ENCODE measurements at regions not wholly inside any gene's neighbourhood (a gene's known extent, or its start where the extent isn't known, plus 50 kb on each side); places are given as distances from the start of the nearest gene placed in this dataset.

GRCh38 chr1:105795741-105796140, 1260.7 kb upstream of the PRMT6 start:
- Histone ChIP-seq H3K9me3 (no peaks in the 10 kb centered on the region), H3K4me3 (ENCODE audit: control insufficient read depth in 1 of 2, extremely low read depth in 1 of 2, low read length in 1 of 2) (no peak overlapping the region), H3K27ac (ENCODE audit: low read length) (no peak overlapping the region), H3K4me1 (ENCODE audit: control insufficient read depth in 1 of 2, extremely low read depth in 1 of 2, insufficient read depth in 2 of 2, low read length in 2 of 2) (no peaks in the 10 kb centered on the region), H3K27me3 (replicated peaks in 1 of 2; ENCODE audit: control insufficient read depth in 2 of 2, extremely low read depth in 1 of 2, insufficient read depth in 2 of 2, low read length in 1 of 2) (no peaks in the 10 kb centered on the region), H3K36me3 (ENCODE audit: control insufficient read depth in 2 of 2, extremely low read depth in 1 of 2, insufficient read depth in 1 of 2, low read length in 1 of 2) (no peaks in the 10 kb centered on the region)
- ATAC-seq (replicated peaks in 1 of 4) (no peak), DNase-seq (no peak)
- Mint-ChIP-seq H3K9me3 (peaks cover 5 to 19% (median 19%) of the 10 kb centered on the region in 3 donors), H3K36me3 (no peaks in the 10 kb centered on the region), H3K27me3 (no peaks in the 10 kb centered on the region), H3K4me3 (no peak overlapping the region), H3K27ac (no peak overlapping the region), H3K4me1 (no peaks in the 10 kb centered on the region)
- CTCF ChIA-PET = no interaction called here
- WGBS (ENCODE audit: insufficient coverage) = 92% methylated on average over 26 of the region's 32 CpGs
- POLR2A ChIA-PET = no interaction called here

- H3K9me3 Mint-ChIP-seq = peaks cover 24 to 28% (median 25%) of the 10 kb centered on the region in 3 donors
- no peaks in the 10 kb centered on the region for H3K4me1 Mint-ChIP-seq
Measured at GRCh38 chr1:105830571-105831146, 1225.8 kb upstream of the PRMT6 start.

GRCh38 chr1:105838071-105838470, 1218.4 kb upstream of the PRMT6 start:
- Histone ChIP-seq H3K4me1 (ENCODE audit: control insufficient read depth in 1 of 2, extremely low read depth in 1 of 2, insufficient read depth in 2 of 2, low read length in 2 of 2) (no peaks in the 10 kb centered on the region), H3K27me3 (replicated peaks in 1 of 2; ENCODE audit: control insufficient read depth in 2 of 2, extremely low read depth in 1 of 2, insufficient read depth in 2 of 2, low read length in 1 of 2) (no peaks in the 10 kb centered on the region), H3K36me3 (ENCODE audit: control insufficient read depth in 2 of 2, extremely low read depth in 1 of 2, insufficient read depth in 1 of 2, low read length in 1 of 2) (no peaks in the 10 kb centered on the region), H3K27ac (ENCODE audit: low read length) (no peak overlapping the region), H3K9me3 (no peaks in the 10 kb centered on the region), H3K4me3 (ENCODE audit: control insufficient read depth in 1 of 2, extremely low read depth in 1 of 2, low read length in 1 of 2) (no peak overlapping the region)
- H3K4me3 Mint-ChIP-seq = no peak overlapping the region
- ATAC-seq (replicated peaks in 1 of 4) = no peak
- peaks cover 21 to 32% (median 23%) of the 10 kb centered on the region in 3 donors for H3K9me3 Mint-ChIP-seq
- no peaks in the 10 kb centered on the region for H3K4me1 Mint-ChIP-seq
- no peaks in the 10 kb centered on the region for H3K36me3 Mint-ChIP-seq
- ChIA-PET CTCF (no interaction called here), POLR2A (no interaction called here)
- H3K27me3 Mint-ChIP-seq = no peaks in the 10 kb centered on the region
- no peak overlapping the region for H3K27ac Mint-ChIP-seq
- DNase-seq = no peak

More at GRCh38 chr1:105830571-105831146, 1225.8 kb upstream of the PRMT6 start:
- no CpG with 5 or more reads among the region's 3 CpGs for WGBS (ENCODE audit: insufficient coverage)
- Mint-ChIP-seq H3K27ac (no peak overlapping the region), H3K36me3 (no peaks in the 10 kb centered on the region), H3K27me3 (no peaks in the 10 kb centered on the region), H3K4me3 (no peak overlapping the region)
- H3K4me3 ChIP-seq (ENCODE audit: control insufficient read depth in 1 of 2, extremely low read depth in 1 of 2, low read length in 1 of 2) = no peak overlapping the region
- no peak for ATAC-seq (replicated peaks in 1 of 4)
- H3K4me1 ChIP-seq (ENCODE audit: control insufficient read depth in 1 of 2, extremely low read depth in 1 of 2, insufficient read depth in 2 of 2, low read length in 2 of 2) = no peaks in the 10 kb centered on the region
- no peak for DNase-seq
- ChIA-PET POLR2A (no interaction called here), CTCF (no interaction called here)
- no peaks in the 10 kb centered on the region for H3K9me3 ChIP-seq
- H3K27ac ChIP-seq (ENCODE audit: low read length) = no peak overlapping the region
- H3K36me3 ChIP-seq (ENCODE audit: control insufficient read depth in 2 of 2, extremely low read depth in 1 of 2, insufficient read depth in 1 of 2, low read length in 1 of 2) = no peaks in the 10 kb centered on the region
- H3K27me3 ChIP-seq (replicated peaks in 1 of 2; ENCODE audit: control insufficient read depth in 2 of 2, extremely low read depth in 1 of 2, insufficient read depth in 2 of 2, low read length in 1 of 2) = no peaks in the 10 kb centered on the region

- DNase-seq = no peak
- no peaks in the 10 kb centered on the region for H3K27me3 Mint-ChIP-seq
- H3K36me3 Mint-ChIP-seq = no peaks in the 10 kb centered on the region
- whole genome bisulfite sequencing (ENCODE audit: insufficient coverage) = no CpG with 5 or more reads among the region's 2 CpGs
- no peaks in the 10 kb centered on the region for H3K4me1 ChIP-seq (ENCODE audit: control insufficient read depth in 1 of 2, extremely low read depth in 1 of 2, insufficient read depth in 2 of 2, low read length in 2 of 2)
- no peak for ATAC-seq (replicated peaks in 1 of 4)
- H3K4me1 Mint-ChIP-seq = no peaks in the 10 kb centered on the region
- peaks cover 12 to 33% (median 22%) of the 10 kb centered on the region in 3 donors for H3K9me3 Mint-ChIP-seq
- no peaks in the 10 kb centered on the region for H3K27me3 ChIP-seq (replicated peaks in 1 of 2; ENCODE audit: control insufficient read depth in 2 of 2, extremely low read depth in 1 of 2, insufficient read depth in 2 of 2, low read length in 1 of 2)
- ChIA-PET CTCF (no interaction called here), POLR2A (no interaction called here)
- H3K4me3 Mint-ChIP-seq = no peak overlapping the region
- no peaks in the 10 kb centered on the region for H3K36me3 ChIP-seq (ENCODE audit: control insufficient read depth in 2 of 2, extremely low read depth in 1 of 2, insufficient read depth in 1 of 2, low read length in 1 of 2)
- H3K4me3 ChIP-seq (ENCODE audit: control insufficient read depth in 1 of 2, extremely low read depth in 1 of 2, low read length in 1 of 2) = no peak overlapping the region
- H3K9me3 ChIP-seq = no peaks in the 10 kb centered on the region
- H3K27ac Mint-ChIP-seq = no peak overlapping the region
- no peak overlapping the region for H3K27ac ChIP-seq (ENCODE audit: low read length)
Measured at GRCh38 chr1:105865546-105865945, 1190.9 kb upstream of the PRMT6 start.

GRCh38 chr1:105872817-105873216, 1183.7 kb upstream of the PRMT6 start:
- no peaks in the 10 kb centered on the region for H3K27me3 Mint-ChIP-seq
- 100% methylated on average over 1 of the region's 1 CpG for WGBS (ENCODE audit: insufficient coverage)
- ChIA-PET CTCF (no interaction called here), POLR2A (no interaction called here)
- Histone ChIP-seq H3K4me1 (ENCODE audit: control insufficient read depth in 1 of 2, extremely low read depth in 1 of 2, insufficient read depth in 2 of 2, low read length in 2 of 2) (no peaks in the 10 kb centered on the region), H3K27ac (ENCODE audit: low read length) (no peak overlapping the region), H3K9me3 (no peaks in the 10 kb centered on the region), H3K4me3 (ENCODE audit: control insufficient read depth in 1 of 2, extremely low read depth in 1 of 2, low read length in 1 of 2) (no peak overlapping the region), H3K36me3 (ENCODE audit: control insufficient read depth in 2 of 2, extremely low read depth in 1 of 2, insufficient read depth in 1 of 2, low read length in 1 of 2) (no peaks in the 10 kb centered on the region), H3K27me3 (replicated peaks in 1 of 2; ENCODE audit: control insufficient read depth in 2 of 2, extremely low read depth in 1 of 2, insufficient read depth in 2 of 2, low read length in 1 of 2) (no peaks in the 10 kb centered on the region)
- ATAC-seq (replicated peaks in 1 of 4) = no peak
- no peak overlapping the region for H3K4me3 Mint-ChIP-seq
- H3K4me1 Mint-ChIP-seq = no peaks in the 10 kb centered on the region
- H3K36me3 Mint-ChIP-seq = no peaks in the 10 kb centered on the region
- DNase-seq = no peak
- H3K27ac Mint-ChIP-seq = no peak overlapping the region
- H3K9me3 Mint-ChIP-seq = peaks cover 8 to 18% (median 16%) of the 10 kb centered on the region in 3 donors

- no peaks in the 10 kb centered on the region for H3K27me3 Mint-ChIP-seq
- H3K36me3 ChIP-seq (ENCODE audit: control insufficient read depth in 2 of 2, extremely low read depth in 1 of 2, insufficient read depth in 1 of 2, low read length in 1 of 2) = no peaks in the 10 kb centered on the region
- ATAC-seq (replicated peaks in 1 of 4) (no peak), DNase-seq (no peak)
- H3K9me3 ChIP-seq = no peaks in the 10 kb centered on the region
- H3K27me3 ChIP-seq (replicated peaks in 1 of 2; ENCODE audit: control insufficient read depth in 2 of 2, extremely low read depth in 1 of 2, insufficient read depth in 2 of 2, low read length in 1 of 2) = no peaks in the 10 kb centered on the region
- H3K36me3 Mint-ChIP-seq = no peaks in the 10 kb centered on the region
- H3K27ac ChIP-seq (ENCODE audit: low read length) = no peak overlapping the region
- no peak overlapping the region for H3K4me3 Mint-ChIP-seq
- ChIA-PET CTCF (interaction anchor here in 1 of 2 donors (0.7 kb wide), 1 partner anchor 9 kb away, joined by 3 read pairs; no protein-coding TSS in a partner anchor), POLR2A (no interaction called here)
- H3K9me3 Mint-ChIP-seq = peaks cover 12 to 22% (median 19%) of the 10 kb centered on the region in 3 donors
- H3K4me1 ChIP-seq (ENCODE audit: control insufficient read depth in 1 of 2, extremely low read depth in 1 of 2, insufficient read depth in 2 of 2, low read length in 2 of 2) = no peaks in the 10 kb centered on the region
- no peak overlapping the region for H3K4me3 ChIP-seq (ENCODE audit: control insufficient read depth in 1 of 2, extremely low read depth in 1 of 2, low read length in 1 of 2)
- no peak overlapping the region for H3K27ac Mint-ChIP-seq
- H3K4me1 Mint-ChIP-seq = no peaks in the 10 kb centered on the region
Measured at GRCh38 chr1:105874621-105875020, 1181.9 kb upstream of the PRMT6 start.

- peaks cover 2% of the 10 kb centered on the region for H3K9me3 ChIP-seq
- ChIA-PET POLR2A (no interaction called here), CTCF (no interaction called here)
- ATAC-seq (replicated peaks in 1 of 4) (no peak), DNase-seq (no peak)
- Mint-ChIP-seq H3K36me3 (no peaks in the 10 kb centered on the region), H3K9me3 (peaks cover 14 to 27% (median 19%) of the 10 kb centered on the region in 3 donors), H3K27me3 (no peaks in the 10 kb centered on the region), H3K27ac (no peak overlapping the region), H3K4me1 (no peaks in the 10 kb centered on the region), H3K4me3 (no peak overlapping the region)
- no peak overlapping the region for H3K27ac ChIP-seq (ENCODE audit: low read length)
- H3K27me3 ChIP-seq (replicated peaks in 1 of 2; ENCODE audit: control insufficient read depth in 2 of 2, extremely low read depth in 1 of 2, insufficient read depth in 2 of 2, low read length in 1 of 2) = no peaks in the 10 kb centered on the region
- H3K4me3 ChIP-seq (ENCODE audit: control insufficient read depth in 1 of 2, extremely low read depth in 1 of 2, low read length in 1 of 2) = no peak overlapping the region
- no peaks in the 10 kb centered on the region for H3K36me3 ChIP-seq (ENCODE audit: control insufficient read depth in 2 of 2, extremely low read depth in 1 of 2, insufficient read depth in 1 of 2, low read length in 1 of 2)
- no peaks in the 10 kb centered on the region for H3K4me1 ChIP-seq (ENCODE audit: control insufficient read depth in 1 of 2, extremely low read depth in 1 of 2, insufficient read depth in 2 of 2, low read length in 2 of 2)
Measured at GRCh38 chr1:105886309-105886708, 1170.2 kb upstream of the PRMT6 start.
